ENCODE measurements at regions not wholly inside any gene's neighbourhood (a gene's known extent, or its start where the extent isn't known, plus 50 kb on each side); places are given as distances from the start of the nearest gene placed in this dataset.

DNA sequence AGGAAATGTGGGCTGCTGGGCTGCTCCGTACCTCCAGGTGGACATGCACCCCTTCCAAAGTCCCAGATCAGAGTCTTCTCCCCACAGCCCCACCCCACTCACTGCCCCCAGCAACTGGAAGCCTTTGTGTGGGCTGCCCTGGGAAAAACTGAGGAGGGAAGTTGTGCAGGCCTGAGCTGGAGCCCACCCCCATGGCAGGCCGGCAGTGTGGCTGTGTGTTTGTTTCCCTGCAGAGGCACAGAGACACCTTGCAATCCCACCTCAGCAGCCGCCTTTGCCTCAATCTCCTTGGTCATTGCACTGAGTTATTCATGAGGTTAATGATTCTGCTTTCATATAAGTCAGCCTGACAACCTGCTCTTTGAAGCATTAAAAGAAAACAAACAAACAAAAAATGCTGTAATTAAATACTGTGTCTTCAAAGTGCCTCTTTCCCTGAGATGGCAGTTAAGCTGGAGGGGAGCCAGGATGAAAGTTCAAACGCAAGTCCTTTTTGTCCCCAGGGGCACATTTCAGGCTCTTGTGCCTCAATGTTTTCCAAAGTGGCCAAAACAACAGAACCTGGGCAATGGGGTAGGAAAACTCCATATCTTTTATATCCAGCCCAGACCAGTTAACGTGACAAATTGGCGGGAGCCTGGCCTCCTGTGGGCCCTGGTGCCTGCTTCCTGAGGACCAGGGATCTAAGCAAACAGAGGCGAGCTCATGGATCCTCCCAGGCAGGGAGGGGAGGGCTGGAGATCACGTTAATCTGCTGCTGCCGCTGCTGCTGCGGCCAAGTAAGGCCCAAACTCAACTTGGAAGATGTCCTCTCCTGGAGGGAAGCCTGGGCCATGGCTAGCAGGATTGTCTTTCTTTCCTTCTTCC is 51.9 kb upstream of the TSPAN11 start:
- TF ChIP-seq, protein P1, sequence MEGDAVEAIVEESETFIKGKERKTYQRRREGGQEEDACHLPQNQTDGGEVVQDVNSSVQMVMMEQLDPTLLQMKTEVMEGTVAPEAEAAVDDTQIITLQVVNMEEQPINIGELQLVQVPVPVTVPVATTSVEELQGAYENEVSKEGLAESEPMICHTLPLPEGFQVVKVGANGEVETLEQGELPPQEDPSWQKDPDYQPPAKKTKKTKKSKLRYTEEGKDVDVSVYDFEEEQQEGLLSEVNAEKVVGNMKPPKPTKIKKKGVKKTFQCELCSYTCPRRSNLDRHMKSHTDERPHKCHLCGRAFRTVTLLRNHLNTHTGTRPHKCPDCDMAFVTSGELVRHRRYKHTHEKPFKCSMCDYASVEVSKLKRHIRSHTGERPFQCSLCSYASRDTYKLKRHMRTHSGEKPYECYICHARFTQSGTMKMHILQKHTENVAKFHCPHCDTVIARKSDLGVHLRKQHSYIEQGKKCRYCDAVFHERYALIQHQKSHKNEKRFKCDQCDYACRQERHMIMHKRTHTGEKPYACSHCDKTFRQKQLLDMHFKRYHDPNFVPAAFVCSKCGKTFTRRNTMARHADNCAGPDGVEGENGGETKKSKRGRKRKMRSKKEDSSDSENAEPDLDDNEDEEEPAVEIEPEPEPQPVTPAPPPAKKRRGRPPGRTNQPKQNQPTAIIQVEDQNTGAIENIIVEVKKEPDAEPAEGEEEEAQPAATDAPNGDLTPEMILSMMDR (conservative IDR thresholded peaks at IDR 0.05; ENCODE audit: low read length) = no peak
- no peak for TF ChIP-seq EZH2phosphoT487 (IDR thresholded peaks at IDR 0.05; ENCODE audit: borderline replicate concordance, low read depth, low read length)
